Smooth muscle cell (in vitro differentiated cells): ENCODE measurements at regions not wholly inside any gene's neighbourhood (a gene's known extent, or its start where the extent isn't known, plus 50 kb on each side); places are given as distances from the start of the nearest gene placed in this dataset.

Experiments
- DNase-seq: peaks from one replicate; lab custom pipeline; 2025; ENCODE audit not compliant: unreplicated experiment; lab: John Stamatoyannopoulos, UW
- H2AFZ ChIP-seq: fragments of 200-600 bp; sonication (generic); 2 replicates; pipeline ENCODE4 v1.6.0; 2016; ENCODE audit warnings: antibody characterized with exemption, low read depth, mild to moderate bottlenecking
- H3F3A ChIP-seq: fragments of 200-600 bp; sonication (generic); 2 replicates; pipeline ENCODE4 v1.6.0; 2017; ENCODE audit warnings: antibody characterized with exemption, low read depth
- H3K27ac ChIP-seq: fragments of 200-600 bp; sonication (generic); 2 replicates; pipeline ENCODE4 v1.5.1; 2016; ENCODE audit warnings: low read depth, mild to moderate bottlenecking
- H3K27me3 ChIP-seq: fragments of 200-600 bp; sonication (generic); 2 replicates; pipeline ENCODE4 v1.6.1; 2016; ENCODE audit warnings: low read depth, mild to moderate bottlenecking
- H3K36me3 ChIP-seq: fragments of 200-600 bp; sonication (generic); 2 replicates; pipeline ENCODE4 v1.5.1; 2016; ENCODE audit warnings: low read depth
- H3K4me1 ChIP-seq: fragments of 200-600 bp; sonication (generic); 2 replicates; pipeline ENCODE4 v1.5.1; 2016; ENCODE audit warnings: low read depth
- H3K4me2 ChIP-seq: fragments of 200-600 bp; sonication (generic); 2 replicates; pipeline ENCODE4 v1.6.0; 2016; ENCODE audit warnings: mild to moderate bottlenecking
- H3K4me3 ChIP-seq: fragments of 200-600 bp; sonication (generic); 2 replicates; pipeline ENCODE4 v1.5.1; 2016; ENCODE audit warnings: mild to moderate bottlenecking
- H3K79me2 ChIP-seq: fragments of 200-600 bp; sonication (generic); 2 replicates; pipeline ENCODE4 v1.6.0; 2016; ENCODE audit warnings: low read depth, mild to moderate bottlenecking
- H3K9ac ChIP-seq: fragments of 200-600 bp; sonication (generic); 2 replicates; pipeline ENCODE4 v1.6.0; 2016; ENCODE audit warnings: low read depth
- H3K9me3 ChIP-seq: fragments of 200-600 bp; sonication (generic); replicated peaks from 2 replicates; pipeline ENCODE4 v1.5.1; 2016; ENCODE audit warnings: low read depth
- H4K20me1 ChIP-seq: fragments of 200-600 bp; sonication (generic); 2 replicates; pipeline ENCODE4 v1.6.0; 2016; ENCODE audit warnings: low read depth
- WGBS: methylation state at CpG from one replicate; pipeline ENCODE4 v1.1.7; 2016; ENCODE audit warnings: low lambda C conversion rate; 5-methylcytosine and 5-hydroxymethylcytosine counted together
- TF ChIP-seq, protein P1 (sequence below): fragments of 200-600 bp; sonication (generic); IDR thresholded peaks from 2 replicates; pipeline ENCODE4 v1.5.1; 2017; ENCODE audit warnings: borderline replicate concordance, mild to moderate bottlenecking, antibody characterized with exemption; ENCODE audit not compliant: insufficient read depth, poor library complexity, severe bottlenecking

GRCh38 chr2:16046649-16047048 is 106.3 kb downstream of the MYCN start:
- 92% methylated on average over 2 of the region's 2 CpGs for WGBS
- Histone ChIP-seq H3K4me1 (peaks cover 4% of the 10 kb centered on the region), H3F3A (no peaks in the 10 kb centered on the region), H3K4me3 (no peak overlapping the region), H3K4me2 (no peak overlapping the region), H3K27ac (no peak overlapping the region), H3K79me2 (no peaks in the 10 kb centered on the region), H3K9me3 (no peaks in the 10 kb centered on the region), H2AFZ (no peak overlapping the region), H3K27me3 (no peaks in the 10 kb centered on the region), H3K36me3 (no peaks in the 10 kb centered on the region), H4K20me1 (no peaks in the 10 kb centered on the region), H3K9ac (no peak overlapping the region)
- no peak for DNase-seq
- TF ChIP-seq, protein P1, sequence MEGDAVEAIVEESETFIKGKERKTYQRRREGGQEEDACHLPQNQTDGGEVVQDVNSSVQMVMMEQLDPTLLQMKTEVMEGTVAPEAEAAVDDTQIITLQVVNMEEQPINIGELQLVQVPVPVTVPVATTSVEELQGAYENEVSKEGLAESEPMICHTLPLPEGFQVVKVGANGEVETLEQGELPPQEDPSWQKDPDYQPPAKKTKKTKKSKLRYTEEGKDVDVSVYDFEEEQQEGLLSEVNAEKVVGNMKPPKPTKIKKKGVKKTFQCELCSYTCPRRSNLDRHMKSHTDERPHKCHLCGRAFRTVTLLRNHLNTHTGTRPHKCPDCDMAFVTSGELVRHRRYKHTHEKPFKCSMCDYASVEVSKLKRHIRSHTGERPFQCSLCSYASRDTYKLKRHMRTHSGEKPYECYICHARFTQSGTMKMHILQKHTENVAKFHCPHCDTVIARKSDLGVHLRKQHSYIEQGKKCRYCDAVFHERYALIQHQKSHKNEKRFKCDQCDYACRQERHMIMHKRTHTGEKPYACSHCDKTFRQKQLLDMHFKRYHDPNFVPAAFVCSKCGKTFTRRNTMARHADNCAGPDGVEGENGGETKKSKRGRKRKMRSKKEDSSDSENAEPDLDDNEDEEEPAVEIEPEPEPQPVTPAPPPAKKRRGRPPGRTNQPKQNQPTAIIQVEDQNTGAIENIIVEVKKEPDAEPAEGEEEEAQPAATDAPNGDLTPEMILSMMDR = no peak

- no peaks in the 10 kb centered on the region for H4K20me1 ChIP-seq
- WGBS = 81% methylated on average over 6 of the region's 6 CpGs
- no peak overlapping the region for H3K27ac ChIP-seq
- no peaks in the 10 kb centered on the region for H3K79me2 ChIP-seq
- H3K4me3 ChIP-seq = no peak overlapping the region
- DNase-seq = no peak
- H3K27me3 ChIP-seq = no peaks in the 10 kb centered on the region
- H3K9ac ChIP-seq = no peak overlapping the region
- no peak overlapping the region for H3K4me2 ChIP-seq
- no peak overlapping the region for H2AFZ ChIP-seq
- H3K36me3 ChIP-seq = no peaks in the 10 kb centered on the region
- peaks cover 4% of the 10 kb centered on the region for H3K4me1 ChIP-seq
- H3K9me3 ChIP-seq = no peaks in the 10 kb centered on the region
- H3F3A ChIP-seq = no peaks in the 10 kb centered on the region
- TF ChIP-seq, protein P1 = no peak
These were observed 105.5 kb downstream of the MYCN start for GRCh38 chr2:16045653-16046352.

GRCh38 chr2:16044946-16045456 is 104.7 kb downstream of the MYCN start:
- no peak overlapping the region for H3K4me3 ChIP-seq
- H3K27me3 ChIP-seq = no peaks in the 10 kb centered on the region
- no peak overlapping the region for H2AFZ ChIP-seq
- TF ChIP-seq, protein P1 = no peak
- no peaks in the 10 kb centered on the region for H3K4me1 ChIP-seq
- H4K20me1 ChIP-seq = no peaks in the 10 kb centered on the region
- no peaks in the 10 kb centered on the region for H3F3A ChIP-seq
- peak overlapping the region; percentile 68 for H3K27ac ChIP-seq
- no peaks in the 10 kb centered on the region for H3K9me3 ChIP-seq
- H3K79me2 ChIP-seq = no peaks in the 10 kb centered on the region
- no peak overlapping the region for H3K9ac ChIP-seq
- 91% methylated on average over 6 of the region's 6 CpGs for WGBS
- H3K36me3 ChIP-seq = no peaks in the 10 kb centered on the region
- no peak overlapping the region for H3K4me2 ChIP-seq
- DNase-seq = no peak

- 94% methylated on average over 2 of the region's 2 CpGs for WGBS
- Histone ChIP-seq H3K79me2 (no peaks in the 10 kb centered on the region), H2AFZ (no peak overlapping the region), H3K9me3 (no peaks in the 10 kb centered on the region), H3K4me2 (no peak overlapping the region), H3K27me3 (no peaks in the 10 kb centered on the region), H3K4me3 (no peak overlapping the region), H3K27ac (no peak overlapping the region), H3K4me1 (no peaks in the 10 kb centered on the region), H3F3A (no peaks in the 10 kb centered on the region), H4K20me1 (no peaks in the 10 kb centered on the region), H3K36me3 (no peaks in the 10 kb centered on the region), H3K9ac (no peak overlapping the region)
- DNase-seq = no peak
- TF ChIP-seq, protein P1 = no peak
These were observed 103.3 kb downstream of the MYCN start for GRCh38 chr2:16043627-16044026.
